NCI-H2227 treated with DMSO at 0.1 percent for 48 hours (cell line): ENCODE measurements at regions not wholly inside any gene's neighbourhood (a gene's known extent, or its start where the extent isn't known, plus 50 kb on each side); places are given as distances from the start of the nearest gene placed in this dataset.

Experiments
- DNase-seq: peaks from one replicate; lab custom pipeline; 2025; lab: John Stamatoyannopoulos, UW

- no peak for DNase-seq
These were observed 175.6 kb upstream of the HS6ST1 start for GRCh38 chr2:128494307-128494639.

GRCh38 chr2:128494640-128495321, 176.1 kb upstream of the HS6ST1 start:
- peak; percentile 6 for DNase-seq

GRCh38 chr2:128495996-128496547, 177.4 kb upstream of the HS6ST1 start:
- no peak for DNase-seq

GRCh38 chr2:128496700-128497099, 178.0 kb upstream of the HS6ST1 start:
- no peak for DNase-seq

DNA sequence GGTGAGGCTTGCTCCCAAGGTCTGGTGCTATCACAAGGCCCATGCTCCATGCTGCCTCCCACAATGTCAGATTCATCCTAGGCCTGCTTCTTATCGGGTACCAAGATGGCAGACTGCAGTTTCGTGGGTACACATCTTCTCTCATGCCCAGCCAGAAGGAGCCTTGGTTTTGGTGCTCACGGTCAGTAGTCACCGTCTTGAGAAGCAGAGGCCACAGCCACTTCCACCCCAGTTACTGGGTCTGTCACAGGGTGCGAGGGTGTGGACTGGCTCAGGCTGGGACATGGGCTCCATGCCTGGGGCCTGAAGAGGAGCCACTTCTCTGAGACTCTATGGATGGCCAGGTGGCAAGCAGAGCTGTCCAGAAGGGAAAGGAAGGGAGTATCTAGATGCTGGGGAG, 178.8 kb upstream of the HS6ST1 start:
- no peak for DNase-seq

- no peak for DNase-seq
These were observed 179.4 kb upstream of the HS6ST1 start for GRCh38 chr2:128498086-128498485.

DNA sequence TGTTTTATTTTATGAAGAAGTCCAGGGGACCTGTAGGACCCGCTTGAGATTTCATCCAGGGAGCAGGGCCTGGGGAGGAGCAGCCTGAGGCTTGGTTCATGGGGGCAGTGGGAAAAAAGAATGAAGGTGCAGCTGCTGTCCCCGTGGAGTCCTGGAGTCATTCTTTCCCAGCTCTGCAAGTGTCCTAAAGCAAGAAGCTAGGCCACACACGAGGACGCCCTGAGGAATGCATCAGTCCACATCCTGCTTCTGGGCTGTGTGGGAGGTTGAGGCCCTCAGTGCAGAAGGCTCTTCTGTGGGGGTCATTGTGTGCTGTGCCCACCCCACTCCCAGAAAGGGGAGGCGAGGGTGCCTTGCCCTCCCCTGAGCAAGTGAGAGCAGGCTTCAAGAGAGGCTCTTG, 179.9 kb upstream of the HS6ST1 start:
- no peak for DNase-seq

- DNase-seq = no peak
These were observed 180.9 kb upstream of the HS6ST1 start for GRCh38 chr2:128499367-128500137.

GRCh38 chr2:128500138-128500800, 181.6 kb upstream of the HS6ST1 start:
- no peak for DNase-seq

- DNase-seq = no peak
These were observed 182.5 kb upstream of the HS6ST1 start for GRCh38 chr2:128501006-128501690.

DNA sequence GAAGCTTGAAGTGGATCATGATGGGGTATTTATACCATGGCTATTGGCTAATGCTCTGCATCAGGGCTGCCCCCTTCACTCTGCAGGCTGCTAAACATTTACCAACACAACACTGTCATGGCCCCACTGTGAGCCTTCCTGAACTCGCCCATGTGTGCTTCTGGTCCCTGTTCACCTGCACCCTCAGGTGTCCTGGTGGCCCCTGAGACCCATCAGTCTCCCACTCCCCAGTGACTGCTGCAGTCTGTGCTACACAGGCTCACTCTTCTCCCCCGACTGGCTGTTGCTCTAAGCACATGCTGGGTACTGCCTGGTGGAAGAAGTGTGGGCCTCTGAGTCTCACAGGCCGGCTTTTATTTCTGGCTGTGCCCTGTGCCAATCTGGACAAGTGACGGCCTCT, 183.0 kb upstream of the HS6ST1 start:
- no peak for DNase-seq

DNA sequence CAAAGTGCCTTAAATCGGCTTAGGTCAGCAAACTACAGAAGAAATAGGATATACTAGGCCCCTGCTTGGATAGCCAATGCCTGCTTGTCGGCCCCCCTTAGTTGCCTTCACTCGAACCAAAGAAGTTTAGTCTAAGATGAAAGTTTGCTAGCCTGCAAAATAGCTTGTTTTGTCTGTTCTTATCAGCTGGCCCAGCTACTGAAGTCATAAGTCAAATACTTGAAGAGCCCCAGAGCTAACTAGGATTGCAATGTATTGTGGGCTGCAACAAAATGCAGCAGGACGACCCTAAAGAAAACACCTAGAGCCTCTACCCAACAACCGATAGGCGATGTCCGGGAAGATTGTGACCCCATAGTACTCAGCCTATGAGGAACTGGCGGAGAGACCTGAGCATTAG, 183.5 kb upstream of the HS6ST1 start:
- no peak for DNase-seq

DNA sequence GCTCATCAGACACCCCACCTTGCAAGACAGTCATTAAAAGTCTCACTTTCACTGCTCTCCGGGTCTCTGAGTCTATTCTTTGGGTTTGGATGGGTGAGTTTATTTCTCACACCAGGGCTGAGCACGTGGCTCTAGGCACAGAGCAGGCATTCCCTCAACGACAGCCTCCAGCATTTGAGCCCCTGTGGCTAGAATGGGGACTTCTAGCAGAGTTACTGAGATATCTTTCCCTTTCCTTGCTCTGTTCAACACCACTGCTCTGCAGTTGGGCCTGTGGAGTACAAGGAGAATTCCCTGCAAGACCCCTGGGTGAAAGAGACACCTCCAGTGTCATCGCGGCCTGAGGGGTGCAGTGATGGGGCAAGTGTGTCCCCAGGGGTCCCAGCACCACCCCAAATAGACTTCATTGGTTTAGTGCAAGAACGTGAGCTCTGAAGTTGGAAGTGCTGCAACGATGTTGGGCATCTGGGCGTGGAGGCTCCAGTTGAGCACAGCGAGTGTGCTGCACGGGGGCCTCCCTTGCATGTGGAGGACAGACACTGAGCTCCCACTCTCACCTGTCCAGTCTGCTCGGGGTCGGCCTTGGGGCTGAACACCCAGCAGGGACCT, 184.1 kb upstream of the HS6ST1 start:
- no peak for DNase-seq

GRCh38 chr2:128503399-128504245, 185.0 kb upstream of the HS6ST1 start:
- no peak for DNase-seq

DNA sequence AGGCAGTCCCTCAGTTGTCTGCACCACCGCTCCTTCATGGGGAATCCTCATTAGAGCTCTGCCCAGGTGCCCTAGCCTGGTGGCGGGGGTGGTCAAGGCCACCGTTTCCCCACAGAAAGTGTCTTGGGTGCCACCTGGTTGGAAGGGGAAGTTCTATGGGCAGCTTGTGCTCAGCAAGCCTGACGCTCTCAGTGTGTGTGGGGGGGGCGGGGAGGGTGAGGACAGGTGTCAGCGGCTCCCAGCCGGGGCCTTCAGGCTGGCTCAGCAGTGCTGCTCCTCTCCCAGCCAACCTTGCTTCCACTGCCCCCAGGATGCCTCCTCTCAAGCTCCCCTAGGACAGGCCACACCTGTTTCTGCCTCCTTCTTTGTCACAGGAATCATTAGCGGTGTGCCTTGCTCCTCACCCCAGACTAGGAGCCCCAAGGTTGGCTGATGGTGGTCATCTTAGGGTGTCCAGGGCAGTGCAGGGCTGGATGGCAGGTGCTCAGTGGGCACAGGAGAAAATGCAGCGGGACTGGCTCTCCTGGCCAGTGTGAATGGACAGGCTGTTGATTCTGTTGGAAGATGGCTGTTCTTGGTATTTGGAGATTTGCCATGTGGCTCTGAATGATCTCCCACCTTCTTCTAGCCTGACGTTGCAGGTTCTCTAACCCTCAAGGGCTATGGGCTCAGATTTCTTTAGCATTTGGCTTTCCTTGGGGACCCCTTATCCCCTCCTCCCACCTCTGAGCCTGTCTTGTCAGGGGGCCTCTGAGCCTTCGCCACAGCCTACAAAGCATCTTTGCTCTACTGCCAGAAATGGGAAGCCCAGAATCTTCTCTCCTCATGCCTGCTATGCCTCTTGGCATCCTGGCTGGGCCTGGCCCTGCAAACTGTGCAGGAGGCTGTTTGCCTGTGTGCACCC, 185.8 kb upstream of the HS6ST1 start:
- DNase-seq = no peak

DNA sequence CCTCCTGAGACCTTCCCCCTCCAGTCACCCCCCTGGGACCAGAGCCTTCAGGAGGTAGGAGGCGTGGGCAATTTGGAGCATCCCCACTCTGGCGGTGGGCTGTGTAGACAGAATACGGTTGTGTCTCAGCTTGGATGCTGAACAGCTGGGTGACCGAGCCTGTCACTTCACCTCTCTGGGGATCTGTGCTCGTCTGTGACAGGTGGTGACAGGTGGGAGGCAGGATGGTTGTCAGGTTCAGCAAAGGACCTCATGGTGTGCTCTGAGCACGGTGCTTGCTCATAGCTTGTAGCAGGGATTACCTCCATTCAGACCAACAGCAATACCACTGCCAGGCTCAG, 186.5 kb upstream of the HS6ST1 start:
- DNase-seq = no peak

DNA sequence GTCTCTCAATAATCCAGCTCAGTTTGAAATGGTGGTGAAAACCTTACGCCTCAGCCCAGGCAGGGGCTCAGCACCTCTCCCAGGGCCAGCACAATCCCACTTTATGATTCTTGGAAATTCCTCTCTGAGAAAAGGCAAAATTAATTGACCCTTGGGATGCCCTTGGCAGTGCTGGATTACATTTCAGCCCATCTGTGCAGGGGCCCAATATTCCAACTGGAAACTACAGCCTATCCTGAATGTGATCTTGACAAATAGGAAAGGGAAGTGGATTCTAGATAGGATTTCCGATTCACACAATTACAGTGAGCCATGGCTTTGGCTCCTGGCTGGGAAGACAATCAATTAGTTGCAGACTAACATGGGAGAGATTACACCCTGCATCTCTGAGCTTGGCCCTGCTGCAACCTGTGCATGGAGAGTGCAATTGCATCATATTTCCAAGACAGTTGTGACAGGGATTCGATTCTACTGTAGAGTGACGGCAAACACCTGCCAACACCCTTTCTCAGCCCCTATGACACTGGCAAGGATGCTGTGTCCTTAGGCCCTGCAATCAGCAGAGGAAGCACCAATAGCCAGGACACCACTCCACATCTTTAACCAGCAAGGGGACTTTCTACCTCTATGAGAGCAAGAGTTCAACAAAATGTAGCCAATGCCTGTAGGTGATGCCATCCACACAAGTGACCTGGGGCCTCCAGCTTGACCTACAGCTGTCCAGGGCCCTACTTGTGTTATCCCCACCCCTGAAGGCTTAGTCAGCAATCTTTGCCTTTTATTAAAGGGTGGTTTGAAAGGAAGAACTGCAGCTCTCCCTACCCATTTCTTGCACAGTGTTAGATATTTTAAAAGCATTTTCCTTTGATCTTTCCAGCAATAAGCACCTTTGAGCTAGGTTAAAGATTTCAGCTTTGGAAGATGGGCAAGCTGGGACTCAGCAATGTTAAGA, 187.2 kb upstream of the HS6ST1 start:
- DNase-seq = no peak

DNA sequence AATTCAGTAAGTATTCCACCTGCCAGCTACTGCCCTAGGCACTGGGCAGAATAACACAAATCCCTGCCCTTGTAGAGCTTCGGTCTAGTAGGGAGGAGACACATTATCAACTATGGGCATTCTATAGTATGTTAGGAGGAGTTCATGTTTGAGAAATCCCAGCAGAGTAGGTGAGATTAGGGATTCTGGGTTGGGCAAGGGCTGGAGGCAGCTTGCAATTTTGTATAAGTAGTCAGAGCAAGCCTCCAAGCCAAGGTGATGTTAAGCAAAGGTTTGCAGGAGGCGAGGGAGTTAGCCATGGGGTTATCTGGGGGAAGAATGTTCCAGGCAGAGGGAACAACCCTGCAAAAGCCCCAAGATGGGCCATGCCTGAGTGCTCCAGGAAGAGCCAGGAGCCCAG, 187.9 kb upstream of the HS6ST1 start:
- no peak for DNase-seq
